ENCODE measurements at regions not wholly inside any gene's neighbourhood (a gene's known extent, or its start where the extent isn't known, plus 50 kb on each side); places are given as distances from the start of the nearest gene placed in this dataset.

GRCh38 chr18:55097456-55098170 lies 138.4 kb upstream of the CCDC68 start:
- in situ Hi-C loops (cut with HindIII; ENCODE audit: low pct_unique_long_range_greater_than_20kb, low sequenced_read_pairs): no loop called here
- no peak for TF ChIP-seq JUND (IDR thresholded peaks at IDR 0.05; ENCODE audit: low read depth)
- no peak for DNase-seq (ENCODE audit: low read depth in 1 of 2, low spot score in 1 of 2)

DNA sequence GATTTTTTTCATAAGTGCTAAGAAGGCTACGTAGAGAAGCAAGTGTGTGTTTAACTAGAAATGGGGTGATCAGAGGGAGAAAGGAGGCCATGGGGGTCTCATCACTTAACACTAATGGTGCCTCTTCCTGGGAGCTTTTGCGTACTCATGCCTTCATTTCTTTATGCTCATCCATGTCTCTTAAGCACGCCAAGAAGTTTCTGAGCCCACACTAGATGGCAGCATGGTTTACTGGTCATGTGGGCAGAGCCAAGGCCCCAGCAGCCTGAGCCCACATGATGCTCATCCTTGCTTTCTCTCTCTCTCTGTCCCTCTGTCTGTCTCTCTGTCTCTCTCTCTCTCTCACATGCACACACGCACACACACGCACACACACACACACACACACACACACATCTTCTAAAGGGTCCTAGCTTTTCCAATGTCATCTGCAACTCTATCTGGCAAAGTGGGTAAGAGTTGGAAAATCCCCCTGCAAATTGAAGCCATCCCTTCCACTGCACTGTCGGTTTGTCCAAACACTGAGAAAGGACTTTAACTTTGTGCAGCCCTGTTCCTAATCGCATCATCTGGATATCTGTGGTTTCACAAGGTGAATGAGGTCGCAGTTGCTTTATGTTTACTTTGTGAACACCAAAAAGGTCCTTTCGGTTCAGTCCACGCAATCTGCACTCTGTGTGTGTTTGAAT lies 137.1 kb upstream of the CCDC68 start:
- TF ChIP-seq JUND (IDR thresholded peaks at IDR 0.05; ENCODE audit: low read depth): no peak
- in situ Hi-C loops (cut with HindIII; ENCODE audit: low pct_unique_long_range_greater_than_20kb, low sequenced_read_pairs): no loop called here
- DNase-seq (ENCODE audit: low read depth in 1 of 2, low spot score in 1 of 2): peak; percentile 9 to 71

DNA sequence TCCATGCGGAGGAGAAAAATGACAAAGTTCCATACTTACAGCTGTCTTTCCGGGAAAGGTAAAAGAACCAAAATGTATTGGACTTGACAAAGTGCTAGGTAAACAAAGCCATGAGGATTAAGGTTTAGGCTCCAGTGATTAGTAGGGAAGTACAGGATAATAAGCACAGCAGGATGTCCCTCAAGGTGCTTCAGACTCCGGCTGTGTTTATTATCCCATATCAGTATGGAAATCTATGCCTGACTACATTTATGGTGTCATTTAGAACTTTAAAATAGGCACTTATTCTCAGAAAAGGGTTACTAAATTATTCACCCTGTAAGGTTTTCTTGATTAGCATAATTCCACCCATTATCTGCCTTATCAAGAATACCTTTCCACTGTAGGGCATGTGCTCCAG lies 136.3 kb upstream of the CCDC68 start:
- no peak for TF ChIP-seq JUND (IDR thresholded peaks at IDR 0.05; ENCODE audit: low read depth)
- in situ Hi-C loops (cut with HindIII; ENCODE audit: low pct_unique_long_range_greater_than_20kb, low sequenced_read_pairs): no loop called here
- no peak for DNase-seq (ENCODE audit: low read depth in 1 of 2, low spot score in 1 of 2)

DNA sequence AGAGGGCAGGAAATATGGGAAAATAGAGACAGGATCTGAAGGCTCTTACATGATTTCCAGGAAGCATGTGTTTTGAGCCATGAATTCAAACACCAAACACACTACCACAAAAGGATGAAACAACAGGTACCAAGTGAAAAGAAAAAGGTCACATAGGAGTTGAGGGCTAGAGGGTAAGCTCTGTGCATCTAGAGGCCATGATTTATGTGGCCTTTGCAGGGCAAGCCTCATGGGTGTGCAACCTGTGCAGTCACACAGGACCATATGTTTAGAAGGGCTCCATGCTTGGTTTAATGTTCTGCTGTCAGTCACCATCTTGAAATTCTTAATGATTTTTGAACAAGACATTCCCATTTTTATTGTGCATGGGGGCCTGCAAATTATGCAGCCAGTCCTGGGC lies 134.5 kb upstream of the CCDC68 start:
- DNase-seq (ENCODE audit: low read depth in 1 of 2, low spot score in 1 of 2): no peak
- no peak for TF ChIP-seq JUND (IDR thresholded peaks at IDR 0.05; ENCODE audit: low read depth)
- in situ Hi-C loops (cut with HindIII; ENCODE audit: low pct_unique_long_range_greater_than_20kb, low sequenced_read_pairs): no loop called here

DNA sequence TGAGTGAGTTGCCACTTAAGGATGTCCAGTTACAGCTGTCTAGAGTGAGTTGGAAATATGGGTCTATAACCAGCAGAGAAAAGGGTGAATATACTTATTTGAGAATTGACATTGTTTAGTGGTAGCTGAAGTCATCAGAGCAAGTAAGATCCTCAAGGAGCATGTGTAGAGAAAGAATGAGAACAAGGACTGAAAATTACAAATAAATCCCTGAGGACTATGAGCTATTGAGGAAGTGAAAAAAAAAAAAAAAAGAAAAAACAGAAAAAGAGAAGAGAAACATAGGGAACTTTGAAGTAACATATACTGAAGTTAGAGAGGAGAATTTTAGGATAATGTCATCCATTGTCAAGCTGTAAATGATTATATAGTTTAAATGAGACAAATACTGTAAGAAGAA lies 134.0 kb upstream of the CCDC68 start:
- in situ Hi-C loops (cut with HindIII; ENCODE audit: low pct_unique_long_range_greater_than_20kb, low sequenced_read_pairs): no loop called here
- no peak for DNase-seq (ENCODE audit: low read depth in 1 of 2, low spot score in 1 of 2)
- no peak for TF ChIP-seq JUND (IDR thresholded peaks at IDR 0.05; ENCODE audit: low read depth)

DNA sequence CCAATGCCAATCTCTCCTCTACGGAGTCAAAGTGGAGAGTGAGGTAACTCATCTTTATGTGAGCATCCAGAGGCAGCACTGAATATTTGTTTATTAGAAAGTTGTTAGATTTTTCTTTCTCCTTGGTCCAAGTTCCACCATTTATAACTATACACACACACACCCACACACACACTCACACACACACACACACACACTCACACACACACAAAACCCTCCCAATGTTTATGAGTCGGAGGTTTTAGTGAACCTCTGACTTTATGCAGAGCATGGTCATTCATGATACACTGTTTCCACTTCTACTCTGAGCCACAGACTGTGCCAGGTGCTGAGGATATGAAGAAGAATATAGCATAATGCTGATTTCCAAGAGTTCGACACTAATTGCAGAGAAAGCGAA lies 132.9 kb upstream of the CCDC68 start:
- in situ Hi-C loops (cut with HindIII; ENCODE audit: low pct_unique_long_range_greater_than_20kb, low sequenced_read_pairs): no loop called here
- no peak for DNase-seq (ENCODE audit: low read depth in 1 of 2, low spot score in 1 of 2)
- no peak for TF ChIP-seq JUND (IDR thresholded peaks at IDR 0.05; ENCODE audit: low read depth)

DNA sequence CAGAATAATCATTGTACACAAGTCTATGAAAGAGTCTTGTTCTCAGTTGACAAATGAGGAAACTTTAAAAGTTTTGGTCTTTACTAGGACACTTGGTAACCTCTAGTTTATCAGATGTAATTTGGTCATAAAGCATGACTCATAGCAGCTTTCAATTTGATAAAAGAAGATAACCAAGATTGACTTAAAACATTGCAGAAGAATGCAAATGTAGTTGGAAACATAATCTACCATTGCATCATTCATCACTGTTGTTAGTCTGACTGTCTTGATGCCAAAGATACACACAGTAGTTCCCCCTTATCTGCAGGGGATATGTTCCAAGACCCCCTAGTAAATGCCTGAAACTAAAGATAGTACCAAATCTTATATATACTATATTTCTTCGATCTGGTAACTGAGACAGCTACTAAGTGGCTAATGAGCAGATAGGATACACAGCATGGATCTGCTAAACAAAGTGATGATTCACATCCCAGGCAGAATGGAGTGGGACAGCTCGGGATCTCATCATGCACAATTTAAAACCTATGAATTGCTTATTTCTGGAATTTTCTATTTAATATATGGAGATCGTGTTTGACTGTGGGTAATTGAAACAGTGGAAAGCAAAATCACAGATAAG lies 131.4 kb upstream of the CCDC68 start:
- DNase-seq (ENCODE audit: low read depth in 1 of 2, low spot score in 1 of 2): no peak
- in situ Hi-C loops (cut with HindIII; ENCODE audit: low pct_unique_long_range_greater_than_20kb, low sequenced_read_pairs): no loop called here
- TF ChIP-seq JUND (IDR thresholded peaks at IDR 0.05; ENCODE audit: low read depth): no peak

DNA sequence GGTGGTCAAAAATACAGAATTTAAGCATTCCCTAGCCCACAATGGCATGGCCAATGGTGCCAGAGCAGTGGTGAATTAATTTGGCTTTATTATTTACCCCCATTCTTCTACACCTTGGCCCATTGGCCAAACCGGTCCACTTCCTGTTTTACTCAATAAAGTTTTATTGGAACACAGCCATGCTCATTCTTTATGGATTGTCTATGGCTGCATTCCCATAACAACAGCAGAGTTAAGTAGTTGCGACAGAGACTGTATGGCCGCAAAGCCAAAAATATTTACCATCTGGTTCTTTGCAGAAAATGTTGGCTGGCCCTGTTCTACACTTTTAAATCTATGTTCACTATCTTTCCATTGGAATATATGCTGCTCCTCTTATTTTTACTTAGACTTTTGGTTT lies 130.3 kb upstream of the CCDC68 start:
- TF ChIP-seq JUND (IDR thresholded peaks at IDR 0.05; ENCODE audit: low read depth): no peak
- no peak for DNase-seq (ENCODE audit: low read depth in 1 of 2, low spot score in 1 of 2)
- in situ Hi-C loops (cut with HindIII; ENCODE audit: low pct_unique_long_range_greater_than_20kb, low sequenced_read_pairs): no loop called here

- TF ChIP-seq JUND (IDR thresholded peaks at IDR 0.05; ENCODE audit: low read depth): no peak
- no peak for DNase-seq (ENCODE audit: low read depth in 1 of 2, low spot score in 1 of 2)
- in situ Hi-C loops (cut with HindIII; ENCODE audit: low pct_unique_long_range_greater_than_20kb, low sequenced_read_pairs): no loop called here
These were observed 129.3 kb upstream of the CCDC68 start for GRCh38 chr18:55088561-55088960.

DNA sequence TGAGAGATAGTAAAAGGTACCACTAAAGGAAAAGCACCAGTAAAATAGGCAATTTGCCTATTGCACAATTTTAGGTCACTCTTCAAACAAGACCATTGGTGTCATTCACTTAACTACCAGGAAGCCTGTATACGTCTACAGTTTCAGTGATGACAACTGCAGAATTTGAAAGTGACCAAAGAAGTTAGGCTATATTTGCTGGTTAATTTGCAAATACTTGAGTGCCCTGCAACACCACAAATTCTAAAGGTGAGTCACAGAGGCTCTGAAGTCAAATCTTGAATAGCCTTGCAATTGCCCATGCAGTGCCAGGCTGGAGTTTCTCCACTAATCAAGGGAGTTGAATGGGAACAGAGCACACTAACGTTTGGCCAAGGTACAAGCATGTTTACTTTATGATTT lies 128.7 kb upstream of the CCDC68 start:
- peak in 1 of 2 experiments; percentile 57 for DNase-seq (ENCODE audit: low read depth in 1 of 2, low spot score in 1 of 2)
- TF ChIP-seq JUND (IDR thresholded peaks at IDR 0.05; ENCODE audit: low read depth): no peak
- in situ Hi-C loops (cut with HindIII; ENCODE audit: low pct_unique_long_range_greater_than_20kb, low sequenced_read_pairs): no loop called here

GRCh38 chr18:55086906-55087305 lies 127.6 kb upstream of the CCDC68 start:
- DNase-seq (ENCODE audit: low read depth in 1 of 2, low spot score in 1 of 2): no peak
- TF ChIP-seq JUND (IDR thresholded peaks at IDR 0.05; ENCODE audit: low read depth): no peak
- in situ Hi-C loops (cut with HindIII; ENCODE audit: low pct_unique_long_range_greater_than_20kb, low sequenced_read_pairs): no loop called here

DNA sequence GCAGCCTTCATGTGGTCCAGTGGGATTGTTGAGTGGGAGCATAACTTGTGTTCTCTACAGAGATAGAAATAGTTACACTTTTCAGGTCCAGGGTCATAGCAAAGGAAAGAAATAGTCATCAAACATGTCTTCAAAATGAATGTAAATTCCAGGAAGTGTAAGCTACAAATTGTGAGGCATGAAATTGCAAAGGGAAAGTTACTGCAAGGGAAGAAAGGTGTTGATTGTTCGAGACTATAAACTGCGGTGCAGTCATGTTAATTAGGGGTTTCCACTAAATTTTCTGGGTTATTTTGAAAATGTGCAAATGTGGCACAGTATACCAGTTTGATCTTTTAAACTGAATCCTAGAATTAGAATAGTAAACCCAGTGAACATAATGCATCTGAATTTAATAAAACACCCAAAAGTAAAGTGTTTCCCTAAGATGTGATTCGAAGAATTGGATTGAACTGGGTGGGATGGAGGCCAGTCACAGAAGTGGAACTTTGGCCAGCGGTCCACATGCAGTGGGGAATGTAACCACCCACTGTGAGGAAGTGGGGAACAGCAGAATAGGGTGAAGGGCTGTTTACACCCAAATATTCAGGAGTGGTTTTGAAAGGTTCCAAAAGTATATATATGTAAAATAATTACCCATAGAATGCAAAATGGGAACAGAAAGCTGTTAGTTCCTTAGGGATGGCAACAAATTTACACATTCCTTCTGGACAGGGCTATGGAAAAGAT lies 126.5 kb upstream of the CCDC68 start:
- TF ChIP-seq JUND (IDR thresholded peaks at IDR 0.05; ENCODE audit: low read depth): no peak
- no peak for DNase-seq (ENCODE audit: low read depth in 1 of 2, low spot score in 1 of 2)

GRCh38 chr18:55084550-55084949 lies 125.3 kb upstream of the CCDC68 start:
- in situ Hi-C loops (cut with HindIII; ENCODE audit: low pct_unique_long_range_greater_than_20kb, low sequenced_read_pairs): no loop called here
- TF ChIP-seq JUND (IDR thresholded peaks at IDR 0.05; ENCODE audit: low read depth): no peak

More for the DNA sequence above, 126.5 kb upstream of the CCDC68 start:
- in situ Hi-C loops (cut with HindIII; ENCODE audit: low pct_unique_long_range_greater_than_20kb, low sequenced_read_pairs): no loop called here

More at GRCh38 chr18:55084550-55084949, 125.3 kb upstream of the CCDC68 start:
- no peak for DNase-seq (ENCODE audit: low read depth in 1 of 2, low spot score in 1 of 2)
